ENCODE measurements at regions not wholly inside any gene's neighbourhood (a gene's known extent, or its start where the extent isn't known, plus 50 kb on each side); places are given as distances from the start of the nearest gene placed in this dataset.

GRCh38 chr6:21914121-21914973 is 320.8 kb downstream of the SOX4 start:
- peak; percentile 20 for DNase-seq (ENCODE audit: low read depth)
- no peak for TF ChIP-seq CTCF (conservative IDR thresholded peaks at IDR 0.05; ENCODE audit: low read depth, low read length)
- no peak overlapping the region for H3K4me3 ChIP-seq (ENCODE audit: low read depth, low read length)

- peak overlapping the region; percentile 9 for H3K4me3 ChIP-seq (ENCODE audit: low read depth, low read length)
- no peak for TF ChIP-seq CTCF (conservative IDR thresholded peaks at IDR 0.05; ENCODE audit: low read depth, low read length)
- peak; percentile 26 for DNase-seq (ENCODE audit: low read depth)
Observed at GRCh38 chr6:21915707-21916260, 322.2 kb downstream of the SOX4 start.

GRCh38 chr6:21918041-21918440 is 324.5 kb downstream of the SOX4 start:
- H3K4me3 ChIP-seq (ENCODE audit: low read depth, low read length) = no peak overlapping the region
- no peak for DNase-seq (ENCODE audit: low read depth)
- TF ChIP-seq CTCF (conservative IDR thresholded peaks at IDR 0.05; ENCODE audit: low read depth, low read length) = no peak

- DNase-seq (ENCODE audit: low read depth) = no peak
- no peak overlapping the region for H3K4me3 ChIP-seq (ENCODE audit: low read depth, low read length)
- TF ChIP-seq CTCF (conservative IDR thresholded peaks at IDR 0.05; ENCODE audit: low read depth, low read length) = no peak
Observed at GRCh38 chr6:21918666-21919065, 325.1 kb downstream of the SOX4 start.

- no peak overlapping the region for H3K4me3 ChIP-seq (ENCODE audit: low read depth, low read length)
- TF ChIP-seq CTCF (conservative IDR thresholded peaks at IDR 0.05; ENCODE audit: low read depth, low read length) = no peak
- peak; percentile 27 for DNase-seq (ENCODE audit: low read depth)
Observed at GRCh38 chr6:21922086-21922485, 328.5 kb downstream of the SOX4 start.

- DNase-seq (ENCODE audit: low read depth) = no peak
- TF ChIP-seq CTCF (conservative IDR thresholded peaks at IDR 0.05; ENCODE audit: low read depth, low read length) = no peak
- H3K4me3 ChIP-seq (ENCODE audit: low read depth, low read length) = no peak overlapping the region
Observed at GRCh38 chr6:21924002-21924401, 330.5 kb downstream of the SOX4 start.

GRCh38 chr6:21928827-21929226 is 335.3 kb downstream of the SOX4 start:
- no peak overlapping the region for H3K4me3 ChIP-seq (ENCODE audit: low read depth, low read length)

More at GRCh38 chr6:21928827-21929226, 335.3 kb downstream of the SOX4 start:
- TF ChIP-seq CTCF (conservative IDR thresholded peaks at IDR 0.05; ENCODE audit: low read depth, low read length) = no peak
- DNase-seq (ENCODE audit: low read depth) = no peak

All from choroid plexus epithelial cell (primary cell).